ENCODE measurements at regions not wholly inside any gene's neighbourhood (a gene's known extent, or its start where the extent isn't known, plus 50 kb on each side); places are given as distances from the start of the nearest gene placed in this dataset.

DNA sequence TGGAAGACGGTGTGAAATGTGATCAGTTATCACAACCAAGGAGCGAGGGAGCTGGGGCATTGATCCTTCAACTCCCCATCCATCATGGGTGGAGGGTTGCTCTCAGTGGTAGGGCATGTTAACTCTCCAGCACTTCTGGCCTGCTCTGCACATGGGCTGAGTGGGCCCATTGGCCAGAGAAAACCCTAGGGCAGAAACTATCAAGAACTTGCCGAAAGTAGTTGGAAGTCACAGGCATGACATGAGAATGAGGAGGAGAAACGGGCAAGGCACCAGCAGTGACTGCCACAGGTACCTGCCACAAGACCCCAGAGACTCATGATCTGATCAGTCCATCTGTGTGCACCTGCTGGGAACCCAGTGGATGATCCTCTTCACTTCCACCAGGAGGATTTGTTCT lies 50.9 kb upstream of the CXCL14 start (continued):
- TF ChIP-seq ATF3 (IDR thresholded peaks at IDR 0.05; ENCODE audit: insufficient read depth, low read depth, low read length) (no peak), RBBP5 (IDR thresholded peaks at IDR 0.05; ENCODE audit: borderline replicate concordance, low read depth, low read length) (no peak)

All from H1 (cell line).